GM19455 (cell line): ENCODE measurements at regions not wholly inside any gene's neighbourhood (a gene's known extent, or its start where the extent isn't known, plus 50 kb on each side); places are given as distances from the start of the nearest gene placed in this dataset.
"Not testable (repeated sequence)": the region's sequence is repeated elsewhere in the genome, so short reads cannot be mapped to it uniquely, and the experiment has no call there.

Source experiments
- ATAC-seq: cut with Tn5 transposase; IDR thresholded peaks from one replicate; pipeline ENCODE4 v1.9.1; 2021; ENCODE audit not compliant: unreplicated experiment

DNA sequence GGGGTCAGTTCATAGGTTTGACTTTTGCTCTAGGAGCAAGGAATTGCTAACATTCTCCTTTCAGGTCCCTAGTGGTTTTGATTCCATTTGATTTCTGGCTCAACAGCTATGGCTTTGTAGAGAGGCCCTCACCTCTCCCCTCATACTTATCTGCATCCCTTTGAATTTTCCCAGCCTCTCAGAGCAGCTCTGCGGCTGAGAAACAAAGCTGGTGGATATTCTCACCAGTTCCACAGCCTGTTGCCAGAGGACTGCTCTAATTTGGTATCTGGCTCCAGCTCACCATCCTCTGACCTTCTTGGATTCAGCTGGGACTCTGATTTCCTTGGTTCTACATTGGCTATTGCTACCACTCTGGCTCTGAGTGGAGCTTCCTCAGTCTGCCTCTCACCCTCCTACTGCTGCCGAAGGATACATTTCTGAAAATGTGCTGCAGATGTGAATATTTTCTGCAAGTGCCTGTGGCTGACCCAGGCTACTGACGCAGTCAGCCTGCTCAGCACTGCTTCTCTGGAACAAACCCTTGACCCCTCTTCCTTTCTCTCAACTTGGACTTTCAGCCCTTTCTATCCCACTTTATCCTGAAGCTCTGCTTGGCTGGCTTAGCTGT, 110.9 kb upstream of the ENPEP start:
- ATAC-seq, result no peak

DNA sequence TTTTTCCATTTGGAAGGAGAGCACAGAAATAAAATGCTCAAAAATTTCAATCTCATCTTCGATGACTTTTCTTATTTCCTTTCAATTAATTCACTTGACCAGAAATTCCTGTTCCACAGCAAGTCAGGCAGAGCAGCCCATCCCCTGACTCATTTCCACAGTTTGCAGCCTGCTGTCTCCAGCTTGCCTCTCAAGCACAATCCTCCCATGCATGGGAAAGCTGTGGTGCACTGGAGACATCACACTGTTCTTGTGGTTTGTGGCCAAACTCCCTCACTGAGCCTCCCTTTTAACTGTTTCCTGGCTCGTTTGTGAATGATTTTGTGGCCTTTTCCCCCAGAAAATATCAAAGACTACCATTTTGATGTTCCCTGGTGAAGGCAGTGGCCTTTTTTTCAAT, 114.0 kb upstream of the ENPEP start:
- ATAC-seq, result no peak

DNA sequence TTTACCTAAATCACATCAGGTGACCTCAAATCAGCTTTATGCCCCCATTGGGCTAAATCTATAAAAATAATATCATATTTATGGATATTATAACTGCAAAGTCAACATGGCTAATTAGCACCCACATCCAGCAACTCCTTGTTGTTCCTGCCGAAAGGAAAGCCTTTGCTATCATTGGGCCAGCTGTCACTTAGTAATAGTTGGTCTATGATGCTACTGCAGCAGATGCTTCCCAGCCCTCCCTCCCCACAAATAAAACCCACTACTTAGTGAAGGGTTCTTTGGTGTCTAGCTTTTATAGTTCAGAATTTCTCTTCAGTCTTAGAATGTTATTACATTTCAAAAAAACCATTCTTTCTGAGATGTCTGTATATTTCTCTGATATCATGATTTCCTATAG, 116.9 kb upstream of the ENPEP start:
- no peak for ATAC-seq

DNA sequence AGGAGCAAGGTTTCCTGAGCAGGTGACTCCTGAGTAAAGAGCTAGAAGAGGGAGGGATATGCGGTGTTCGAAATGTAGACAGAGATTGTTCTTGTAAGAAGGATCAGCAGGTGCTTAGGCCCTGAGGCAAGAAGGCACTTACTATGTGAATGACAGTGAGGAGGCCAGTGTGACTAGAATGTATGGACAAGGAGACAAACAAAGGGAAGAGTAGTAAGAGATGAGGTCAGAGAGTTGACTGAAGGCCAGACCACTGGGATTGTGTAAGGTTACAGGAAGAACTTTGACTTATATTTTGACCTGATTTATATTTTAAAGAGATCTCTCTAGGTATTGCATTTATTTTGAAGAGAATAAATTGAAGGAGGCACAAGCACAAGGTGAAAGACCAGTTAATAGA, 118.4 kb upstream of the ENPEP start:
- ATAC-seq, result no peak

DNA sequence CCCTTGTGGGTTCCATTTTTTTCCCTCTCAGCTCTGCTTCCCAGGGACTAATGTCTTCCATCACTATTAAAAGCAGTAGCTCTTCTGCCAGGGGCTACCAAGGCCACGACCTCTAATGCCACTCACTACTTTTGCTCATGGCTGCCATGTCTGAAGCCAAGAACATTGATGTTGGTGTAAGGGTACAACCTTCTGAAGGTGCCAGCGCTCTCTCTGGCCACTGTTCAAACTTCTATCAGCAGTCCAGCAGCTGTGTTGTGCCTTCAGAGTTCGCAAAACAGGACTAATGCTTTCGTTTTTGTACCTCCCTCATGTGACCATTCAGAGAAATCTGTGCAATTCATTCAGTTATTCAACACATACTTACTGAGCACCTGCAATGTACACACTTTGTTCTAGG, 121.5 kb upstream of the ENPEP start:
- ATAC-seq, result no peak

DNA sequence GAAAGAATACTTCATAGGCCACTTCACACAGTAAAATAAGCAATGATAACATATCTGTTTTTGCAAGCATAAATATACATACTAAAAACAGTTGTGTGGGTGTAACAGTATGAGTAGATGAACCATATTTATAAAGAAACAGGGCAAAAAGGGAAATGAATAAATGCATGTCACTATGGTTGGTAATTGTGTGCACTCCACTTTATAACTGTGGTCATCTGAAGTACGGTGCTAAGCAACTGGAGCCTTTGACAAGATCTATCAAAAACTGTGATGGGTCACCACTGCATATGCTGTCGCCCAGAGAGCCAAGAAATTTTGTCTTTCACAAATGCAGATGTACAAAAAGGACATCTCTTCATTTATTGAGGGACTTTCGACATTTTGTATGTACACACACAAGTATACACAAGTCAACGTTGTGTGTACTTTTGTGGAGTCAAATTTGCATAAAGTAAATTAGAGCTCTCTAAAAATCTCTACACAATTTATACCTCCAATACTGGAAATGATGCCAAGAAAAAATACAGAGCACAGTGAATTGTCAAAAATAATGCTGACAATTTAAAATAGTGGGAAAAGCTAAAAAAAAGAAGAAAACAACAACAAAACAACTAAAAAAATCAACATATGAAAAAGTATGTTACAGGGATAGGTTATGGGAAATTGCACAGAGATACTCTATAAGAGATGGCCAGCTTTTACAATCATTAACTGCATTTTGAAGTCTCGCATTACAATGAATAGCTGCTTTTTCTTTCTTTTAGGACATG, 123.1 kb upstream of the ENPEP start:
- no peak for ATAC-seq

DNA sequence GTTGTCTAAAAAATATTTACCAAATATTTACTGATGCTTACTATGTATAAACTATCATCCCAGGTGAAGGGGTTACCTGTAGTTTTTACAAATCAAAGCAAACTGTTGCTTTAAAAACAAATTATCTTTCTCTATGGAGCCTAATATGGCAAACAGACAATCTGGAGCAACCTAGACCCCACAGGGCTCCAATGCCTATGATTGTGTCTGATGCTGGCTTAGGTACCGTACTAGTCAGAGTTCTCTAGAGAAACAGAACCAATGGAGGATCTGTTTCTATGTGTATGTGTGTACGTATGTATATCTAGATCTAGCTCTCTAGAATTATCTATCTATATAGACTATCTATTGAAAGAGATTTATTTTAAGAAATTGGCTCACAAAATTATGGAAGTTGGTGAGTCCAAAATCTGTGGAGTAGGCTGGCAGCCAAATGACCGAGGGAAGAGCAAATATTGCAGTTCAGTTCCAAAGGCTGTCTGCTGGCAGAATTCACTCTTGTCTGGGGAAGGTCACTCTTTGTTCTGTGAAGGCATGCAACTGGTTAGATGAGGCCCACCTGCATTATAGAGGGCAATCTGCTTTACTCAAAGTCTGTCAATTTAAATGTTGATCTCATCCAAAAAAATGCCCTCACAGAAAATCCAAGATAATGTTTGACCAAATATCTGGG, 127.1 kb upstream of the ENPEP start:
- no peak for ATAC-seq

DNA sequence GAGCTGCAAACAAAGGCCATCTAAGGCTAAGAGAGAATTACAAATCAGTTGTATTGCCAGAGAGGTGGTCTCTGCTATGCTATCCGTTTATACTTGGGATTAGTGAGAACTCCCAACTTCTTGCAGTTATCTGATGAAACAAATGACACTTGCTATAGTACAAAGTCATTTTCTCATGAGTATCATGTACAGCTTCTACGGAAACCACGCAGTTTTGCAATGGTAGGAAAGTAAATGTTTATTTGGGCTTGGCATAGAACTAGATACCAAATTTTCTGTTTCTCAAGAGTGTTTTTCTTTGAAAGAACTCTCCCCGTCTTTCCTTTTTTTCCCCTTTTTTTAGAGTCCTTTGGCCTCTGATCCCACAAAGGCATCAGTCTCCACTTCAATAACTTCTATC, 128.2 kb upstream of the ENPEP start:
- no peak for ATAC-seq

DNA sequence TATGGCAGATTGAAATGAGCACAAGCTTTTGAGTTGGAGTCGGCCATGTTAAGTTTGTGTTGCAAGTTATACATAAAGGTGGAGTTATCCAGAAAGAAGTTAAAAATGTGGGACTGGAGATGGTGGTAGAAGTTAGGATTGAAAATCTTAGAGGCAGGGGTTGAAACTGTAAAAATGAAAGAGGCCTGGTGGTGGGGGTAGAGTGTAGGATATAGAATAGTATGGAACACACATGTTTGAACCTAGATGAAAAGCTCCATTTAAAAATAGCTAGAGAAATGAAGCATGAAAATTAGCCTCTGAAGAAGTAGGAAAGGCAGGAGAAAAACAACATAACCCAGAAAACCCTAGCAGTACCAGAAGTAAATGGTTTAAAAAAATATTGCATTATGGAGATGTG, 131.8 kb upstream of the ENPEP start:
- no peak for ATAC-seq

- ATAC-seq, result no peak
Measured at GRCh38 chr4:110343534-110343933, 132.4 kb upstream of the ENPEP start.

GRCh38 chr4:110341118-110341517, 134.8 kb upstream of the ENPEP start:
- not testable (repeated sequence) for ATAC-seq

GRCh38 chr4:110335399-110335798, 137.0 kb upstream of the ELOVL6 start:
- no peak for ATAC-seq

DNA sequence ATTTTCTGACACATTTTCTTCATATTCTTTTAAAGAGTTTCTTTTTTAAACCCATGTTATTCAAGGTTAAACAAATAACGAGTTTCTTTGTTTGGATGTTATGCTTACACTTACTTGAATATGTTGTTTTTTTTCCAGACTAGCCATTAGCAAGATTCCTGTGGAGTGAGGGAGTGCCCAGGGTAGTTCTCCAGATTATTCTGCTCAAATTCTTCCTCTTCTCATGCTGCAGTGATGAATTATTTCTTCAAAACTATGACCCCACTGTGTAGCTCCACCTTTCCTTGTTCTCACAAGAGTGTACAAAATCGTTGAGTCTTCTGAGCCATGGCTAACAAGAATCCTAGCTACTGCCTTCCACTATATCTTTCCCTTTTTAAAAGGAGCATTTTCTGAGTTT, 134.1 kb upstream of the ELOVL6 start:
- ATAC-seq, result no peak

DNA sequence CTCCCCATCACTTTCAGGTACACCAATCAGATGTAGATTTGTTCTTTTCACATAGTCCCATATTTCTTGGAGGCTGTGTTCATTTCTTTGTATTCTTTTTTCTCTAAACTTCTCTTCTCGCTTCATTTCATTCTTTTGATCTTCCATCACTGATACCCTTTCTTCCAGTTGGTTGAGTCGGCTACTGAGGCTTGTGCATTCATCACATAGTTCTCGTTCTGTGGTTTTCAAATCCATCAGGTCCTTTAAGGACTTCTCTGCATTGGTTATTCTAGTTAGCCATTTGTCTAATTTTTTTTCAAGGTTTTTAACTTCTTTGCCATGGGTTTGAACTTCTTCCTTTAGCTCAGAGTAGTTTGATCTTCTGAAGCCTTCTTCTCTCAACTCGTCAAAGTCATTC, 128.0 kb upstream of the ELOVL6 start:
- ATAC-seq, result not testable (repeated sequence)

DNA sequence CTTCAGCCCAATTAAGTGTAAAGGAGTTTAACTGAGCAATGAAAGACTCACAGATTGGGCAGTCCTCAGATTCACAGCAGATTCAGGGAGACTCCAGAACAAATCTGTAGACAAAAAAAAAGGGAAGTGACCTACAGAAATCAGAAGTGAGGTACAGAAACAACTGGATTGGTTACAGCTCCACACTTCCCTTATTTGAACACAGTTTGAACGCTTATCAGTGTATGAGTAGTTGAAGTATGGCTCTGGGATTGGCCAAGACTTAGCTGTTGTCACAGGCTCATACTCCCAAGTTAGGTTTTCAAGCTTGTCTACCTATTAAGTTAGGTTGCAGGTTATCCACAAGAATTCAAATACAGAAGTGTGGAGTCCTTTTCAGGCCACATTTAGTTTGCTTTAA, 112.4 kb upstream of the ELOVL6 start:
- no peak for ATAC-seq

- no peak for ATAC-seq
Measured at GRCh38 chr4:110309675-110310074, 111.3 kb upstream of the ELOVL6 start.

GRCh38 chr4:110306303-110306702, 107.9 kb upstream of the ELOVL6 start:
- ATAC-seq, result no peak

- no peak for ATAC-seq
Measured at GRCh38 chr4:110305455-110305854, 107.0 kb upstream of the ELOVL6 start.

DNA sequence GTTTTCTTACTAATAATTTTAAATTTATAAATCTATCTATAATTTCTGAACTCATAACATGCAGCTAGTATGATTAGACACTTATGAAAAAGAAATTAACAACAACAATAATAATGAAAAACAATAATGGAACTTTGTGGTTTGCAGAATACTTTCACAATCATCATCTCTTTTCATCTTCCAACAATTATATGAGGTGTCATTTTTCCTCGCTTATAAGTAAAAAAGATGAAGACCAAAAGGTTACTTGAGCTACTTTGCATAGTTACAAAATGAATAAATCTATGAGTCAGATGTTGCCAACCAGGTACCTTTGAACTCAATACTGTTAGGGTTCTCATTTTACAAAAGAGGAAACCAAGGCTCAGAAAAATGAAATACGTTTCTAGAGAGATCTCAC, 98.5 kb upstream of the ELOVL6 start:
- ATAC-seq, result peak; percentile 83

GRCh38 chr4:110294165-110294564, 95.8 kb upstream of the ELOVL6 start:
- ATAC-seq, result no peak

DNA sequence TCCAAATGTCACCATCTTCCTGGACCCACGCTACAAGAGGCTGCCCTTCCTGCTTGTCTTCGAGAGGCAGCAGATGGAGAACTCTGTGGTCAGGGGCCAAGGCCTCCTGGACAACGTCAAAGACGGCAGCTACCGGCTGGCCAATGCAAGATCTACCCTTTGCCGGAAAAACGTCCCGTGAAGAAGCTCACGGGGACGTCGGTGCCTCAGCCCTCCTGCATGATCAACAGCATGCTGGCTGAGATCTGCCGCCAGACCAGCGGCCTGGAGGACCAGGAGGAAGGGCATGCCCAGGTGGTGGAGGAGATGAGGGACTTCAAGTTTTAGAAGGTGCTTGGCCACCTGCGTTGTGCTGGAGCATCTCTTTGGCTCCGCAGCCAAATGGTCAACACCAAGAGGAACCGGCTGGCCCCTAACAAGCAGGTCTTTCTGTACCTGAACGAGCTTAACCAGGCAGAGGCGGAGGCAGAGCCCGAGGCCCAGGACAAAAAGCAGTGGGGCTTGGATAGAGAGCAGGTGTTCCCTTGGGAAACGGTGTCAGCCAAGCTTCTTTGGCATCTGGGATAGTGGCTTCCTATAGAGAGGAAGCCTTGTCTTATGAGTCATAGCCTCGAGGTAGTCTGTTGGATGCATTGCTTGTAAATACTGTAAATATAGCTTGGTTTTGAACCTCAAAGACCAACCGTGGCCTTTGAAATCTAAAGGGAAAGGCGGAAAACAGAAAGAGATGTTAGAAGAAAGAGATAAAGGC, 94.8 kb upstream of the ELOVL6 start:
- no peak for ATAC-seq

GRCh38 chr4:110290511-110290910, 92.1 kb upstream of the ELOVL6 start:
- ATAC-seq, result no peak
